OCI-LY3 (cell line): ENCODE measurements at regions not wholly inside any gene's neighbourhood (a gene's known extent, or its start where the extent isn't known, plus 50 kb on each side); places are given as distances from the start of the nearest gene placed in this dataset.

Source experiments
- H2AFZ ChIP-seq: fragments of 200-600, 300-600 bp; shearing (Covaris generic); 2 replicates; pipeline ENCODE4 v1.6.0; 2014; ENCODE audit warnings: antibody characterized with exemption, low read depth, low read length
- H3K27ac ChIP-seq: fragments of 200-600, 300-600 bp; sonication (generic); 2 replicates; pipeline ENCODE4 v1.5.1; 2014; ENCODE audit warnings: mild to moderate bottlenecking, low read length, moderate library complexity, mixed read lengths
- H3K27me3 ChIP-seq: fragments of 200-600, 300-600 bp; sonication (generic); 2 replicates; pipeline ENCODE4 v1.6.1; 2014; ENCODE audit warnings: low read depth, low read length, mixed read lengths
- H3K36me3 ChIP-seq: fragments of 200-600, 300-600 bp; sonication (generic); replicated peaks from 2 replicates; pipeline ENCODE3; 2014; ENCODE audit warnings: low read depth, low read length, mixed read lengths
- H3K4me1 ChIP-seq: fragments of 300-600, 200-600 bp; sonication (generic); 2 replicates; pipeline ENCODE4 v1.6.1; 2014; ENCODE audit warnings: low read length, mixed read lengths
- H3K4me2 ChIP-seq: fragments of 200-600, 300-600 bp; sonication (generic); 2 replicates; pipeline ENCODE4 v1.6.1; 2014; ENCODE audit warnings: low read length, mixed read lengths
- H3K4me3 ChIP-seq: fragments of 300-600, 200-600 bp; sonication (generic); 2 replicates; pipeline ENCODE4 v1.5.1; 2014; ENCODE audit warnings: antibody characterized with exemption, mild to moderate bottlenecking, low read length, moderate library complexity
- H3K79me2 ChIP-seq: fragments of 300-600, 200-600 bp; shearing (Covaris generic); 2 replicates; pipeline ENCODE4 v1.6.1; 2014; ENCODE audit warnings: mild to moderate bottlenecking, low read length, mixed read lengths
- H3K9ac ChIP-seq: fragments of 300-600, 200-600 bp; shearing (Covaris generic); 2 replicates; pipeline ENCODE4 v1.6.0; 2014; ENCODE audit warnings: mild to moderate bottlenecking, low read length, moderate library complexity
- H3K9me3 ChIP-seq: fragments of 200-600, 300-600 bp; shearing (Covaris generic); 2 replicates; pipeline ENCODE4 v1.6.1; 2014; ENCODE audit warnings: low read length, mixed read lengths; ENCODE audit not compliant: insufficient read depth
- H4K20me1 ChIP-seq: fragments of 200-600, 300-600 bp; sonication (generic); 2 replicates; pipeline ENCODE4 v1.6.1; 2016; ENCODE audit warnings: low read length, mixed read lengths; ENCODE audit not compliant: insufficient read depth
- CTCF ChIP-seq: fragments of 200-600, 300-600 bp; sonication (generic); IDR thresholded peaks from 2 replicates; pipeline ENCODE4 v1.5.1; 2014; ENCODE audit warnings: antibody characterized with exemption, low read length, low read depth
- EZH2phosphoT487 ChIP-seq: fragments of 200-600 bp; shearing (Covaris generic); IDR thresholded peaks from 2 replicates; pipeline ENCODE4 v1.6.1; 2018; ENCODE audit warnings: antibody characterized with exemption, mixed run types, low read depth

GRCh38 chr2:6777626-6778025, 88.1 kb downstream of the CMPK2 start:
- Histone ChIP-seq H3K4me1 (peaks cover 14% of the 10 kb centered on the region), H4K20me1 (no peaks in the 10 kb centered on the region), H3K4me3 (no peak overlapping the region), H3K79me2 (no peaks in the 10 kb centered on the region), H3K36me3 (no peaks in the 10 kb centered on the region), H3K9me3 (no peaks in the 10 kb centered on the region), H3K27ac (no peak overlapping the region), H3K27me3 (peaks cover 19% of the 10 kb centered on the region), H2AFZ (no peak overlapping the region), H3K4me2 (no peak overlapping the region), H3K9ac (no peak overlapping the region)
- TF ChIP-seq CTCF (no peak), EZH2phosphoT487 (no peak)

- Histone ChIP-seq H3K27ac (no peak overlapping the region), H3K9me3 (no peaks in the 10 kb centered on the region), H3K9ac (no peak overlapping the region), H3K79me2 (no peaks in the 10 kb centered on the region), H3K27me3 (no peaks in the 10 kb centered on the region), H3K36me3 (no peaks in the 10 kb centered on the region), H3K4me1 (peaks cover 9% of the 10 kb centered on the region), H4K20me1 (no peaks in the 10 kb centered on the region), H3K4me3 (peak overlapping the region; percentile 21; the same call in 1 of the 2 replicates), H2AFZ (no peak overlapping the region), H3K4me2 (peak overlapping the region; percentile 45)
- TF ChIP-seq EZH2phosphoT487 (no peak), CTCF (no peak)
Measured at GRCh38 chr2:6780765-6781274, 84.9 kb downstream of the CMPK2 start.

GRCh38 chr2:6782517-6783237, 83.0 kb downstream of the CMPK2 start:
- Histone ChIP-seq H3K4me3 (no peak overlapping the region), H3K4me1 (peaks cover 9% of the 10 kb centered on the region), H3K9me3 (no peaks in the 10 kb centered on the region), H3K79me2 (no peaks in the 10 kb centered on the region), H3K36me3 (no peaks in the 10 kb centered on the region), H4K20me1 (no peaks in the 10 kb centered on the region), H3K4me2 (no peak overlapping the region), H3K9ac (no peak overlapping the region), H3K27me3 (no peaks in the 10 kb centered on the region), H2AFZ (no peak overlapping the region), H3K27ac (no peak overlapping the region)
- no peak for TF ChIP-seq EZH2phosphoT487
- TF ChIP-seq CTCF, result no peak

GRCh38 chr2:6783238-6783614, 82.5 kb downstream of the CMPK2 start:
- no peaks in the 10 kb centered on the region for H4K20me1 ChIP-seq
- H3K27me3 ChIP-seq, result no peaks in the 10 kb centered on the region
- H2AFZ ChIP-seq, result no peak overlapping the region
- TF ChIP-seq EZH2phosphoT487 (no peak), CTCF (no peak)
- H3K9ac ChIP-seq, result no peak overlapping the region
- peaks cover 9% of the 10 kb centered on the region for H3K4me1 ChIP-seq
- no peak overlapping the region for H3K4me3 ChIP-seq
- no peak overlapping the region for H3K4me2 ChIP-seq
- no peaks in the 10 kb centered on the region for H3K9me3 ChIP-seq
- no peaks in the 10 kb centered on the region for H3K36me3 ChIP-seq
- H3K79me2 ChIP-seq, result no peaks in the 10 kb centered on the region
- H3K27ac ChIP-seq, result no peak overlapping the region
